NCI-H2171 treated with DMSO at 0.1 percent for 48 hours (cell line): ENCODE measurements at regions not wholly inside any gene's neighbourhood (a gene's known extent, or its start where the extent isn't known, plus 50 kb on each side); places are given as distances from the start of the nearest gene placed in this dataset.
A peak's percentile ranks its signal among the peaks of the same experiment; 100 is the strongest.

Experiments used
- DNase-seq: peaks from one replicate; lab custom pipeline; 2025; lab: John Stamatoyannopoulos, UW

DNA sequence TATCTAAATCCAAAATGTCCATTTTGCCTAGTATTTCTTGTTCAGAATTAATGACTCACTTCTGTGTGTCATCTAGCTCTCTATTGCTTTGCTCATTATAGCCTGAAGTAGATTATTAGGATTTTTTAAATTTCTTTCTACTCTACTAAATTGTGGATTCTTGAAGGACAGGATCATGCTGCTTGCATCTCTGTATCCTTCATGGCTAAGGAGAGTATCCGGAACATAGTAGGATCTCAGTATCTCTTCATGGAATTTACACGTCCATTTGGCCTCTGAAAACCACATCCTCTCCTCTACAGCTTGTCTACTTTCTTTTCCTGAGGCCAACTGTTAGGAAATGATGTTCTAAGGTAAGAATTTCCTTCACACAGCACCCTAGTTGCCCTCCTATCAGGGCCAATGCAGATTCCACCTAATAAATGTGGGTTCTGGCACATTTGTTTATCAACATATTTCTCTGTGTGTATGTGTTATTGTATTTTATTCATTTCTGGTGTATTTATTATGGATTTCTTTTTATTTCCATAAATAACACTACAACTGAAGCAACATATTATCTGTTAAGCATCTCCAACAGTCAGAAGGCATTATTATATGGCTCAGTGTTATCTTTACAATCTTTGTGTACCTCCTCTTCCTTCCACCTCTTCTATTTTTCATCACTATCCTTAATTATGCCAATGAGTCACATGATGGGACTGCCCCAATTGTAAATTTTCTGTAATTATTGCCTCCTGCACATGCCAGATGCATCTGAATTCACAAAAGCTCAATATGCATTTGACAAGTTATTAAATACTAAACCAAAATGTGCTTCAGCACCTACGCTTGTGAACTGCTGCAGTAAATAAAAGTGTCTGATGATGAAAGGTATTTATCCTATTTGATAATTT, 557.8 kb upstream of the TLE4 start:
- no peak for DNase-seq

- DNase-seq, result peak; percentile 7
These were observed 556.7 kb upstream of the TLE4 start for GRCh38 chr9:79014929-79015699.

- no peak for DNase-seq
These were observed 555.8 kb upstream of the TLE4 start for GRCh38 chr9:79015951-79016350.

- DNase-seq, result peak; percentile 96
These were observed 551.5 kb upstream of the TLE4 start for GRCh38 chr9:79020276-79020675.

GRCh38 chr9:79021084-79021483, 550.7 kb upstream of the TLE4 start:
- DNase-seq, result no peak

- no peak for DNase-seq
These were observed 548.6 kb upstream of the TLE4 start for GRCh38 chr9:79023134-79023580.

DNA sequence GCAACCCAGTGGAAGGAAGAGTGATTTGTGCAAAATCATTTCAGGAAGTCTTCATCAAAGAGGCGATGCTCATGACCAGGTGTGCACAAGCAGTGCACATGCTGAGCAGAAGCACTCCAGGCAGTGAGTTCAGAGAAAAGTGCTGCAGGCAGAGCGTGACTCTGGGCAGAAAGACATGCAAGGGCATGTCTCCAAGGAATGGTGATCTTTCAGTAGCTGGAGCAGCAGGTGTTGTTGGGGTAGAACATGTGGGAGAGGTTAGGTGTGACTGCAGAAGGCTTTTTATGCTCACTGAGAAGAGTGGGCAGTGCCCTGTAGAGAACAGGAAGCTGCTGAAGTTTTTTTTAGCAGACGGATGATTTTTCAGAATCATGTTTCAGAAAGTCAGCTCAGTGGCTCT, 545.4 kb upstream of the TLE4 start:
- peak; percentile 100 for DNase-seq

DNA sequence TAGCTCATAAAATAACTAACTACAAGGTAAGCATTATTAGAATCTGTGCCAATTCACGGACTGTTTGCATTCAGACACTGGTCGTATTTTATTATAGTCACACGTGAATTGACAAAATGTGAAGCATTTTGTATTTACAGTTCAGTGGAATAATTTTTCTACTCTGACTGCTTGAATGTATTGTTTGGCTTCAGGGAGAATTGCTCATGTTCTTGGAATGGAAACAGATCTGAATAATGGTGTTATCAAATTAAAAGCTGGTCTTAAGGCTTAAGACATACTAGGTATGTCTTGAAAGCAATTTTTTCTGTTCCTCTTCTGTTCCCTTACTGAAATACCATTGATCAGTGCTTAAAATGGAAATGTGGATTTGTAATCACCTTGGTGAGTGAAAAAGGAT, 543.7 kb upstream of the TLE4 start:
- no peak for DNase-seq

- DNase-seq, result no peak
These were observed 537.2 kb upstream of the TLE4 start for GRCh38 chr9:79034583-79034982.

DNA sequence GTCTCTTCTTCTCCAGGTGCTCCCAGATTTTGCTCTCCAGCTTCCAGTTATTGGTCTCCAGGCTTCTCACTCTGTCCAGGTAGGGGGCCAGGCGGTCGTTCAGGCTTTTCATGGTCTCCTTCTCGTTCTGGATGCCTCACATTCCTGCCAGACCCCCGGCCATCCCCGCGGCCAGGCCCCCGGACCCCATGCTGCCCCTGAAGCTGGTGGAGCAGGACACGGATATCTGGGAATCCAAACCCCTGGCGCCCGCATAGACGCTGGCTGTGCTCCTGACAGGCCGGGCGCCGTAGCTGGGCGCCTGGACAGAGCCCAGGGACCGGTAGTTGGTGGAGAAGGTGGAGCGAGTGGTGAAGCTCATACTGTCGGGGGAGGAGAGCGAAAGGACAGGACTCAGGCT, 534.4 kb upstream of the TLE4 start:
- no peak for DNase-seq

DNA sequence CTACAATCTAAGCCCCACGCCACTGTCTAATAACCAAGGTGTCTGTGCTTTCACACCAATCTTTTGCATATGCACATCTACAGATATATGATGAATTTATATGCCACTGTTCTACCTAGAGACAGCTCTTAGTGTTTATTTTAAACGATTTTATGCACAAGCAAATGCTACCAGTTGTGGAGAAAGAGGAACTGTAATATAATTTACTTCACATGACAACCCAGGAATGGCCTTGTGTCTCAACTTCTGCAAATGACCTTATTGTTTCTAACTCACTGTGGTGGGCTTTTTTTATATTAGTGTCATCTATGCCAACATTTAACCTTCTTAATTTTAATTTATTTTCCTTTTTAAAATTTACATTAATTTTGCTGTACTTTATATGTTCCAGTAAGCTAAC, 531.1 kb upstream of the TLE4 start:
- no peak for DNase-seq

DNA sequence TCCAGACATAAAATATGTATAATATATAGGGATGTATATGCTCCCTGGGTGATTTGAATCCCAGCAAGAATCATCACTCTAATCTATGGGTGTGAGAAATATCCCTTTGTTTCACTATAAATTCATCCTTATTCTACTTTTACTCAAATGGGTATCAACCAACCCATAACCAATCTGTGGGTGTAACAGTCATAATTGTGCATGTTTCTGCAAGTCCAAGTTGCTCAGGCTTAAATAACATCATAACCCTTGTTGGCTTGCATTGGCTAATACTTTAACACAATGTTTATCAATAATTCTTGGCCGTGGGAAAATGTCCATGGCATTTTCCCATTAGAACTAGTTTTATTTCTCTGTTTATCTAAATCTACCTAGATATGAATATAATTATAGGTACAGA, 530.5 kb upstream of the TLE4 start:
- DNase-seq, result no peak

- no peak for DNase-seq
These were observed 527.8 kb upstream of the TLE4 start for GRCh38 chr9:79043916-79044315.

DNA sequence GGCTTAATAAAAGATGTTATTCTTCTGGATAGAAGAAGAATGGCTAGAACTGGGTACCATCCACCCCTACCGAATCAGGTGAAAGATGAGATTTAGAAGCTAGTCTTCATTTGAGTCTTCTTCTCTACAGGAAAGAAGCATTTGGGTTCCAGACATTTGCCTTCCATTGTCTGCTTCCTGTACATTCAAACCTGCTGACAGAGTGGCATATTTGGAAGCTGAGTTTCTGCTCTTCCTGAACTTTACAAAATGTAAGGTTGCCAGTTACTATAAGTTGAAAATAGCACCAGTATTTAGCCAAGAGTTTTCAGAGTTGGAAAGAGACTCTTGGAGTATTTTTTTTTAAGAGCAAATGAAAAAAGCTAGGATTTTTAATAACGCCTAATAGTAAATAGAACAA, 525.4 kb upstream of the TLE4 start:
- DNase-seq, result no peak

DNA sequence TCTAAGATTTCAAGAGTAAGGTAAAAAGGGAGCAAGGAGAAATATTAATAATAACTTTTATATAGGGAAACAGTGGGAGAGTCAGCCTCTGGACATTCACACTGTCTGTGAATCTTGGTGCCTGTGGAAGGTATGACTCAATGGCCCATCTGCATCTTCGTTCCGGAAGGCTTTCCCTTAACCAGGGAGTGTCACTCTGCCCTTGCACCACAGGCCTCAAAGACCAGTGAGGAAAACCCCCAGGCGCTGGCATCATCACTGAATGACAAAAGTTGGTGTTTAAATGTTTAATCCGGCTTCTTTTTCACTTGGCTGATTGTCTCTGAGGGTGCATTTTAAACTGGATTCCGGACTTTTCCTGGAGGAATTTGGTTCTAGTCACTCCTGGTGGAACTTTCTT, 522.4 kb upstream of the TLE4 start:
- DNase-seq, result no peak

- DNase-seq, result peak; percentile 61
These were observed 518.2 kb upstream of the TLE4 start for GRCh38 chr9:79053598-79053997.

- DNase-seq, result no peak
These were observed 517.3 kb upstream of the TLE4 start for GRCh38 chr9:79054500-79054899.

DNA sequence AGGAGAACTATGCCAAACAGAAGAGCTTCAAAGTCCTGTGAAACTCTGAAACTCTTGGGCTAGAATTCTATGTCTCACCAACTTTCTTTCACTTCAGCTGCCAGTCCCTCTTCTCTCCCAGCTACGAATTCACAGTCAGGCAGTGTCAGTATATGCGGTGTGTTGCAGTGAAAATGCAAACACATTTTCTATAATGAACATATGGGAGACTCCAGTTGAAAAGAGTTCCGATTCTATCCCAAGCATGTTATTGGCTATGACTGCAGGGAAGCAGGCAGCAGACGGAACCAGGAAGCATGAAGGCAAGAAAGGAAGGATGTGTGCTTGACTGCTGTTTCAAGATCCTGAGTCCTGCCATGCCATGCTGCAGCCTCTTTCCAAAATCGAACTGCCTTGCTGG, 515.7 kb upstream of the TLE4 start:
- DNase-seq, result no peak

- no peak for DNase-seq
These were observed 514.2 kb upstream of the TLE4 start for GRCh38 chr9:79057576-79057975.

- no peak for DNase-seq
These were observed 511.0 kb upstream of the TLE4 start for GRCh38 chr9:79060766-79061165.

GRCh38 chr9:79061752-79062616, 509.8 kb upstream of the TLE4 start:
- DNase-seq, result no peak

DNA sequence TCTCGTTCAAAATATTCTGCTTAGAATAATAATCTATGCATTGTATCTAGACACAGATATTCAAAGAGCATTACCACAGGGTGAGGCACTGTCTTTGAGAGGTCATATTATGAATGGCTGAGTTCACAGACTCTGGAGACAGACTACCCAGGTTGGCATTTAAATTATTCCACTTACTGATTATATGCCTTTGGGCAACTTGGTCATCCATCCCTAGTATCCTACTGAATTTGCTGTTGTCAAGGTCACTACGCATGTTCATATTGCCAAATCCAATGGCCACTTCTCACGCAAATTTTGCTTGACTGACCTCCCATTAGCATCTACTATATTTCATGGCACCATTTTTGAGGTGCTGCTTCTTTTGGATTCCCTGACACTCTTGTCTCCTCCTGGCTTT, 498.6 kb upstream of the TLE4 start:
- no peak for DNase-seq
